PC-3 (cell line): ENCODE measurements at regions not wholly inside any gene's neighbourhood (a gene's known extent, or its start where the extent isn't known, plus 50 kb on each side); places are given as distances from the start of the nearest gene placed in this dataset.
A peak's percentile ranks its signal among the peaks of the same experiment; 100 is the strongest.

Experiments
- ATAC-seq: fragments of 200-7000 bp; cut with Tn5 transposase; 2 replicates; pipeline ENCODE4 v1.9.1; 2020; ENCODE audit warnings: mild to moderate bottlenecking, moderate library complexity
- BruUV-seq: library from RNA; stranded (reverse); fragments of 400-500 nt; replicated peaks from 2 replicates; lab custom pipeline; 2021; lab: Mats Ljungman, UMichigan
- CTCF ChIA-PET: fragments of 300-600 bp; sonication (Branson Sonifier 250); formaldehyde crosslinking; loops from one replicate; lab custom pipeline; 2022; ENCODE audit warnings: antibody characterized with exemption; lab: Charles Lee
- POLR2A ChIA-PET: fragments of 300-600 bp; sonication (Branson Sonifier 250); formaldehyde crosslinking; loops from one replicate; lab custom pipeline; 2022; ENCODE audit warnings: antibody characterized with exemption; ENCODE audit not compliant: unreplicated experiment; lab: Charles Lee
- DNase-seq: peaks from one replicate; pipeline ENCODE4 v3.0.0-alpha.2; 2015
- H2AFZ ChIP-seq: fragments of 300-600 bp; sonication (generic); 2 replicates; pipeline ENCODE4 v1.6.0; 2016; ENCODE audit warnings: antibody characterized with exemption, low read length
- H3F3A ChIP-seq: fragments of 300-600 bp; sonication (generic); one replicate; pipeline ENCODE4 v1.6.0; 2017; ENCODE audit warnings: antibody characterized with exemption, low read length, control low read depth, mild to moderate bottlenecking; ENCODE audit not compliant: unreplicated experiment
- H3K27ac ChIP-seq: fragments of 300-600 bp; sonication (generic); 2 replicates; pipeline ENCODE4 v1.5.1; 2016; ENCODE audit warnings: mild to moderate bottlenecking, low read length
- H3K27me3 ChIP-seq: fragments of 300-600 bp; sonication (generic); 2 replicates; pipeline ENCODE4 v1.6.1; 2016; ENCODE audit warnings: low read length, mixed read lengths
- H3K36me3 ChIP-seq: fragments of 300-600 bp; sonication (generic); 2 replicates; pipeline ENCODE4 v1.6.1; 2016; ENCODE audit warnings: low read depth, mixed run types, low read length, mixed read lengths
- H3K4me1 ChIP-seq: fragments of 300-600 bp; sonication (generic); 2 replicates; pipeline ENCODE4 v1.5.1; 2016; ENCODE audit warnings: low read length; ENCODE audit not compliant: insufficient read depth
- H3K4me2 ChIP-seq: fragments of 300-600 bp; sonication (generic); 2 replicates; pipeline ENCODE4 v1.6.0; 2016; ENCODE audit warnings: low read length
- H3K4me3 ChIP-seq: fragments of 300-600 bp; sonication (generic); 2 replicates; pipeline ENCODE4 v1.5.1; 2016; ENCODE audit warnings: mild to moderate bottlenecking, low read length, mixed read lengths
- H3K79me2 ChIP-seq: fragments of 300-600 bp; sonication (generic); 2 replicates; pipeline ENCODE4 v1.6.1; 2017; ENCODE audit warnings: low read length, mixed read lengths
- H3K9ac ChIP-seq: fragments of 300-600 bp; sonication (generic); 2 replicates; pipeline ENCODE4 v1.6.0; 2016; ENCODE audit warnings: mild to moderate bottlenecking, low read length
- H3K9me2 ChIP-seq: fragments of 300-600 bp; sonication (generic); replicated peaks from 2 replicates; pipeline ENCODE4 v1.6.1; 2016; ENCODE audit warnings: mixed run types, low read length, mixed read lengths
- H3K9me3 ChIP-seq: fragments of 300-600 bp; sonication (generic); 2 replicates; pipeline ENCODE4 v1.6.1; 2016; ENCODE audit warnings: low read length, mixed read lengths
- H4K20me1 ChIP-seq: fragments of 300-600 bp; sonication (generic); 2 replicates; pipeline ENCODE4 v1.6.1; 2016; ENCODE audit warnings: low read length, mixed read lengths
- CTCF ChIP-seq: fragments of 300-600 bp; sonication (generic); conservative IDR thresholded peaks from 2 replicates; pipeline ENCODE4 v1.5.1; 2017; ENCODE audit warnings: antibody characterized with exemption, low read depth, mild to moderate bottlenecking, low read length
- EZH2 ChIP-seq: fragments of 300-600 bp; sonication (generic); IDR thresholded peaks from one replicate; pipeline ENCODE4 v1.6.1; 2017; ENCODE audit warnings: antibody characterized with exemption, mild to moderate bottlenecking, low read length; ENCODE audit not compliant: unreplicated experiment
- EZH2phosphoT487 ChIP-seq: fragments of 300-600 bp; sonication (generic); IDR thresholded peaks from 2 replicates; pipeline ENCODE4 v1.6.1; 2018; ENCODE audit warnings: mild to moderate bottlenecking, antibody characterized with exemption, low read length, borderline replicate concordance
- intact Hi-C: fragments of 100-400 bp; cut with micrococcal nuclease; formaldehyde crosslinking; loops from 2 replicates; pipeline ENCODE4 v1.9.0; 2023

GRCh38 chr6:37103169-37104039, 66.5 kb upstream of the PIM1 start:
- peak overlapping the region; percentile 84 for H3K4me2 ChIP-seq
- H3K9ac ChIP-seq: peak overlapping the region; percentile 48
- no peaks in the 10 kb centered on the region for H3K79me2 ChIP-seq
- DNase-seq (peak; percentile 66), ATAC-seq (peak; percentile 50)
- TSS peak; percentile 71 for BruUV-seq
- no peak for TF ChIP-seq EZH2phosphoT487
- TF ChIP-seq CTCF: no peak
- TF ChIP-seq EZH2: no peak
- H3K9me3 ChIP-seq: no peaks in the 10 kb centered on the region
- CTCF ChIA-PET: interaction anchor here (0.6 to 1.5 kb wide), 7 partner anchors 24 to 68 kb away, joined by 3 to 6 read pairs (median 4); partner anchors contain the start of gene PIM1
- H3F3A ChIP-seq: no peaks in the 10 kb centered on the region
- H3K9me2 ChIP-seq: no peaks in the 10 kb centered on the region
- peak overlapping the region; percentile 52; the same call in 1 of the 2 replicates for H2AFZ ChIP-seq
- intact Hi-C loops: loop anchor here (1.0 to 2.0 kb wide), 5 partner anchors 31 to 69 kb away; no protein-coding TSS in a partner anchor
- no peaks in the 10 kb centered on the region for H4K20me1 ChIP-seq
- H3K27me3 ChIP-seq: no peaks in the 10 kb centered on the region
- peaks cover 38% of the 10 kb centered on the region for H3K4me1 ChIP-seq
- no peaks in the 10 kb centered on the region for H3K36me3 ChIP-seq
- H3K27ac ChIP-seq: peak overlapping the region; percentile 78
- POLR2A ChIA-PET: interaction anchor here (0.6 to 1.3 kb wide), 3 partner anchors 24 to 58 kb away, joined by 3 to 23 read pairs (median 4); no protein-coding TSS in a partner anchor
- peak overlapping the region; percentile 59 for H3K4me3 ChIP-seq

- Histone ChIP-seq H3K4me2 (peak overlapping the region; percentile 84), H3K4me3 (peak overlapping the region; percentile 59; the same call in 1 of the 2 replicates), H3K9me2 (no peaks in the 10 kb centered on the region), H3K4me1 (peaks cover 38% of the 10 kb centered on the region), H3K36me3 (no peaks in the 10 kb centered on the region), H3K79me2 (no peaks in the 10 kb centered on the region), H4K20me1 (no peaks in the 10 kb centered on the region), H2AFZ (no peak overlapping the region), H3F3A (no peaks in the 10 kb centered on the region), H3K9me3 (no peaks in the 10 kb centered on the region), H3K27ac (peak overlapping the region; percentile 78), H3K9ac (no peak overlapping the region), H3K27me3 (no peaks in the 10 kb centered on the region)
- ChIA-PET CTCF (no interaction called here), POLR2A (interaction anchor here (0.6 to 0.7 kb wide), 4 partner anchors 14 to 73 kb away, joined by 3 read pairs; no protein-coding TSS in a partner anchor)
- no TSS peak for BruUV-seq
- ATAC-seq (no peak), DNase-seq (no peak)
- no peak for TF ChIP-seq EZH2phosphoT487
- TF ChIP-seq EZH2: no peak
- TF ChIP-seq CTCF: no peak
- intact Hi-C loops: loop anchor here (1.0 kb wide), 1 partner anchor 30 kb away; no protein-coding TSS in a partner anchor
Observed at GRCh38 chr6:37104824-37105147, 65.2 kb upstream of the PIM1 start.
